NB4 (cell line): ENCODE measurements at regions not wholly inside any gene's neighbourhood (a gene's known extent, or its start where the extent isn't known, plus 50 kb on each side); places are given as distances from the start of the nearest gene placed in this dataset.

Source experiments
- CTCF ChIP-seq: IDR thresholded peaks from one replicate; pipeline ENCODE4 v1.5.1; 2012; ENCODE audit warnings: low read depth, low read length
- MAX ChIP-seq: IDR thresholded peaks from 2 replicates; pipeline ENCODE4 v1.6.1; 2011; ENCODE audit warnings: low read depth, low read length
- MYC ChIP-seq: IDR thresholded peaks from 2 replicates; pipeline ENCODE4 v1.6.1; 2011; ENCODE audit warnings: low read depth, low read length
- POLR2A ChIP-seq: IDR thresholded peaks from 2 replicates; pipeline ENCODE4 v1.6.1; 2011; ENCODE audit warnings: mild to moderate bottlenecking; ENCODE audit not compliant: insufficient read length; ENCODE audit errors: extremely low read depth

- no peak for TF ChIP-seq MYC
- TF ChIP-seq CTCF: no peak
- TF ChIP-seq POLR2A: no peak
- TF ChIP-seq MAX: no peak
These were observed 86.6 kb downstream of the DDIT4L start for GRCh38 chr4:100103671-100104070.
